Bronchial epithelial cell (primary cell): ENCODE measurements at regions not wholly inside any gene's neighbourhood (a gene's known extent, or its start where the extent isn't known, plus 50 kb on each side); places are given as distances from the start of the nearest gene placed in this dataset.

Experiments
- DNase-seq: peaks from one replicate; pipeline ENCODE4 v3.0.0-alpha.2; 2010; ENCODE audit warnings: low read depth
- FAIRE-seq: peaks from 2 replicates; lab custom pipeline; 2011; peaks lifted over from hg19 to GRCh38; lab: Jason Lieb, UNC
- H3K27me3 ChIP-seq: 2 replicates; pipeline ENCODE4 v1.5.1; 2011; ENCODE audit warnings: low read length; ENCODE audit not compliant: control insufficient read depth, insufficient read depth
- H3K36me3 ChIP-seq: 2 replicates; pipeline ENCODE4 v1.5.1; 2011; ENCODE audit warnings: low read length; ENCODE audit not compliant: control insufficient read depth, insufficient read depth
- H3K4me3 ChIP-seq: 2 replicates; pipeline ENCODE4 v1.5.1; 2011; ENCODE audit warnings: mild to moderate bottlenecking, low read depth, low read length, control low read depth
- CTCF ChIP-seq: IDR thresholded peaks from 2 replicates; pipeline ENCODE4 v1.5.1; 2011; ENCODE audit warnings: mild to moderate bottlenecking, moderate library complexity, low read length, control low read depth, inconsistent platforms; ENCODE audit not compliant: insufficient read depth, severe bottlenecking

GRCh38 chr15:45785897-45786296, 151.1 kb downstream of the SQOR start:
- FAIRE-seq (no peak), DNase-seq (no peak)
- no peaks in the 10 kb centered on the region for H3K27me3 ChIP-seq
- no peak overlapping the region for H3K4me3 ChIP-seq
- no peaks in the 10 kb centered on the region for H3K36me3 ChIP-seq
- TF ChIP-seq CTCF = no peak

GRCh38 chr15:45790325-45790943, 155.6 kb downstream of the SQOR start:
- peak; percentile 28 for DNase-seq
- FAIRE-seq = no peak
- peak; percentile 49 for TF ChIP-seq CTCF
- peaks cover 4% of the 10 kb centered on the region for H3K27me3 ChIP-seq
- no peak overlapping the region for H3K4me3 ChIP-seq
- H3K36me3 ChIP-seq = no peaks in the 10 kb centered on the region

GRCh38 chr15:45794304-45794703, 159.5 kb downstream of the SQOR start:
- FAIRE-seq = no peak
- Histone ChIP-seq H3K36me3 (no peaks in the 10 kb centered on the region), H3K27me3 (peaks cover 4% of the 10 kb centered on the region), H3K4me3 (no peak overlapping the region)
- no peak for TF ChIP-seq CTCF
- DNase-seq = no peak

- FAIRE-seq (no peak), DNase-seq (no peak)
- H3K36me3 ChIP-seq = no peaks in the 10 kb centered on the region
- TF ChIP-seq CTCF = no peak
- H3K4me3 ChIP-seq = no peak overlapping the region
- H3K27me3 ChIP-seq = peaks cover 4% of the 10 kb centered on the region
These were observed 160.0 kb downstream of the SQOR start for GRCh38 chr15:45794712-45795439.

- peak; percentile 40 for FAIRE-seq
- no peak overlapping the region for H3K4me3 ChIP-seq
- DNase-seq = peak; percentile 74
- peak; percentile 82 for TF ChIP-seq CTCF
- H3K27me3 ChIP-seq = peaks cover 4% of the 10 kb centered on the region
- H3K36me3 ChIP-seq = no peaks in the 10 kb centered on the region
These were observed 160.7 kb downstream of the SQOR start for GRCh38 chr15:45795440-45796069.
